HG03280 (cell line): ENCODE measurements at regions not wholly inside any gene's neighbourhood (a gene's known extent, or its start where the extent isn't known, plus 50 kb on each side); places are given as distances from the start of the nearest gene placed in this dataset.
"Not testable (repeated sequence)": the region's sequence is repeated elsewhere in the genome, so short reads cannot be mapped to it uniquely, and the experiment has no call there.

Experiments
- ATAC-seq: cut with Tn5 transposase; IDR thresholded peaks from one replicate; pipeline ENCODE4 v1.9.1; 2021; ENCODE audit warnings: mild to moderate bottlenecking, moderate library complexity; ENCODE audit not compliant: unreplicated experiment

DNA sequence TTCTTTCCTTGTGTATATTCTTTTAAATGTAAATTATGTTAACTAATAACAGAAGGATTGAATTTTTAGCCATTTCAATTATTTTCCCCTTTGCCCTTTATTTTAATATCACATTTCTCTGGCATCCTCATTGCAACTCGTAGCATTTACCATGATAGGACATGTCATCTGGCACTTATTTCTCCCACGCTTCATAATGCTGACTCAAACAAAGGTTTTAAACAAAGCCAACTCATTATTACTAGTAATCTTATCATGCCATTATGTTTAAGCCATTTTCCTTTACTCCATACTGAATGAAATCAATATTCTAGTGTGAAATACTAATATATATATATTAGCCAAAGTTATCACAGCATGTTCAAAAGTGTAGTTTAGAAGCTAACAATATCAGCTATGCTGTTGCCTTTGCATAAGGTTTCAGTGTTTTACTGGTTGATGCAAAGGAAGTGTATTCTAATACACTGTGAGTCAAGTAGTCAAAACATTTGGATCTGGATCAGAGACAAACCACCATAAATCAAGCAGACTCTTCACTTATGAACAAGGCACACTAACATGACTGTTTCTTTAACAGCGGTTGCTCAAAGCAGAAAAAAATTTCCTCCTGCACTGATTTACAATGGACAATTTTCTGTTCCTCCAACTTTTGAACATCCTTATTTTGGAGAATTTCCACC, 281.6 kb downstream of the SLC7A11 start:
- no peak for ATAC-seq

DNA sequence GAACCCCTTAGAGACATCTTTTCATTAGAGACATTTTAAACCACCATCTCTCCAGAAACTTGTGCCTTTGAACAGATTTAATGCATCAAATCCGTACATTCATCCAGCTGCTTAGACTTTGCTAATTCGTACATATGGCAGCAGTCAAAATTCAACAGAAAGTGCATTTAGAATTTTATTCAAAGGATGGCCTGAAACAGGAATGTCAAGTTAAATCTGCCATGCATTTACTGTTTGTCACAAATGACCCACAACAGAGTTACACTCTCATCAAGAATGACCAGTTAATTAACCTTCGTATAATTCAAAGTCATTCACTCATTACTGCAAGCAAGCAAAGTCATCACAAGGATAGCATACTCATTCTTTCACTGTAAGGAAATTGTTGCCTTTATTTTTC, 284.3 kb downstream of the SLC7A11 start:
- no peak for ATAC-seq

DNA sequence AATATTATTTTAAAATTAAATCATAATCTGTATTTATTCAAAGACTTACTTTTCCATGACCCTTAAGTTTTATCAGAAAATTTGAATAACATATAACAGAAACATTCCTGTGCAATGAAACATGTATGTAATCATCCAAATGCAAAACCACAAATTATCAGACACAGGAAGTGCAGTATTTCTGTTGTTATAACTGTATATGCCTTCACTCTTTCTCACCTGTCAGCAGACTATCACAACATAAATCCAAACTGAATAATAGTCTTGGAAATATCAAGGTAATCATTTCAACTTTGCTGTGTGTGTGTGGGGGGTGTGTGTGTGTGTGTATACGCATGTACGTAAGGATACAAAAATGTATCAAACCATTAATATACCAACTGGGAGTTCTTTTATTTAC, 285.9 kb downstream of the SLC7A11 start:
- ATAC-seq: no peak

DNA sequence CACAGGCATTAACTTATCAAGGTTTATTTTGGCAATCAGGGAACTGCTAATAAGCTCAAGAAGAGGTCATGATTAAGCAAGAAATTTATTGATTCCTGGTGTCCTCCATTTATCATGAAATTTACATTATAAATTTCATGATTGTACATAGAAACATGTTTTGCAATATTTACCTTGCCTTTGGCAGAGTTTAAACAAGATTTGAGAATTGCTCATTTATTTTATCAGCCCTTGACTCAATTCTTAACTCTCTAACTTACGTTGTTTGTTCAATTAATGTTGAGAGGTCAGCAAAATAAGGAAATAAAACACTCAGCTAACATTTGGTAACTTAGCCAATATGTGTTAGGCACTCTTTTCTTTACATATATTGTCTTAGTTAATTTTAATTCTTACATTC, 286.6 kb downstream of the SLC7A11 start:
- no peak for ATAC-seq

DNA sequence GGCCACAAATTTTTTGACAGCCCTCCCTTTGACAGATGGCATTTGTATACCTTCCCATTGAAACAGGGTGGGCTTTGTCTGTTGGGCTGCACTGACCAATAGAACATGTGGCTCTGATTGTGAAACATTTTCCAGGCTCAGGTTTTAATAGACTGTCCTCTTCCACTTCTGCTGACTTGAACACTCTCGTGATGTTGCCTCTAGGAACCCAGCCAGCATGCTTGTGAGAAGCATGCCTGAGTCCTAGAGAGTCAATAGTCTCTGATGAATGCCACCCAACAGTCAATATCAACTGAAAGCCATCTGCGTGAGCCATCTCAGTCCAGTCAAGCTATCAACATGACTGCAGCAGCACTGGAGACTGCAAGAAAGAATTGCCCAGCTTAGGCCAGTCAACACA, 290.0 kb downstream of the SLC7A11 start:
- no peak for ATAC-seq

DNA sequence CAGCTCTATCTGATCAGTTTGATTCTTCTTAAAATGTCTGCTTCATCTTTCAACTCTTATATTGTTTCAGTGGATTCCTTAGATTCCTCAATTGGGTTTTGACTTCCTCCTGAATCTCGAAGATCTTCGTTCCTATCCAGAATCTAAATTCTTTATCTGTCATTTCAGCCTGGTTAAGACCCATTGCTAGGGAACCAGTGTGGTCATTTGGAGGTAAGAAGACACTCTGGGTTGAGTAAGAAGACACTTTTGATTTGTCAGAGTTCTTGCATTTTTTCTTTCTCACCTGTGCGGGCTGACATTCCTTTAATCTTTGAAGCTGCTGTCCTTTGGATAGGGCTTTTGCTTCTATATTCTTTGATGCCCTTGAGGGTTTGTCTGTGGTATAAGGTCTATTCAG, 291.9 kb downstream of the SLC7A11 start:
- ATAC-seq: no peak

DNA sequence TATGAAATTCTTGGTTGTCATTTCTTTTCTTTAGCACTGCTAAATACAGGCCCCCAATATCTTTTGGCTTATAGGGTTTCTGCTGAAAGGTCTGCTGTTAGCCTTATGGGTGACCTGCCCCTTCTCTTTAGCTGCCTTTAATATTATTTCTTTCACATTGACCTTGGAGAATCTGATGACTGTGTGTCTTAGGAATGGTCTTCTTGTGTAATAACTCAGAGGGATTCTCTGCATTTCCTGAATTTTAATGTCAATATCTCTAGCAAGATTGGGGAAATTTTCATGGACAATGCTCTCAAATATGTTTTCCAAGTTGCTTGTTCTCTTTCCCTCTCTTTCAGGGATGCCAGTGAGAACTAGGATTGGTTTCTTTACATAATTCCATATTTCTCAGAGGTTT, 292.4 kb downstream of the SLC7A11 start:
- no peak for ATAC-seq

DNA sequence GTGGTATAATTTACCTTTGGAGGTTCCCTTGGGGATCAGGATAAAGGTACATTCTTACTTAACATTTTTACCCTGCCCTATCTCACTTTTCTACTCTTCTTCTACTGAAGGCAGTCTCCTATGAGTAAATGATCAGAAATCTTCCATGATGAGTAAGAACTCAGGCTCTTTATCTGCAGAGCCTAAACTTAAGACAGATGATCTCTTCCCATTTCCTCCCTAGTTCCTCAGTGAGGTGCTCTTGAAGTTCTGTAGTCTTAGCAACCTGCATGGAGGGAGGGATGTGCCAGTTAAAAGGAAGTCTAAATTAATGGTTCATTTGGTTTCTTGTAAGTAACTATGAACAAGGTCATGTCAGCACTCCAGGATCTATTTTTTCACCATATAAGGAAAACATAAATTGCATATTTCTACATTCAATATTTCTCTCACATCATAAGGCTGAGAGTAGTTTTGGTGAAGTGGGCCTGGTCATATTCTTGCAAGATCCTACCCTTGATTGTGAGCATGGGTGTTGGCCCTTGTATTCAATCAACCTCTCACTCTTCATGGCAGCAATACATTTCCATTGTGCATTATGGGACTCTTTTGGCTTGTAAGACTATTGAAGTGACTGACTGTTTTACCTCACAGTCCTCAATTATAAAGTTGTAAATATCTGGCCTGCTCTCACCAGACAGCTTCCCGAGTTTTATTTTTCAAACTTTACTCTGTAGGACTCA, 295.5 kb downstream of the SLC7A11 start:
- ATAC-seq: no peak

DNA sequence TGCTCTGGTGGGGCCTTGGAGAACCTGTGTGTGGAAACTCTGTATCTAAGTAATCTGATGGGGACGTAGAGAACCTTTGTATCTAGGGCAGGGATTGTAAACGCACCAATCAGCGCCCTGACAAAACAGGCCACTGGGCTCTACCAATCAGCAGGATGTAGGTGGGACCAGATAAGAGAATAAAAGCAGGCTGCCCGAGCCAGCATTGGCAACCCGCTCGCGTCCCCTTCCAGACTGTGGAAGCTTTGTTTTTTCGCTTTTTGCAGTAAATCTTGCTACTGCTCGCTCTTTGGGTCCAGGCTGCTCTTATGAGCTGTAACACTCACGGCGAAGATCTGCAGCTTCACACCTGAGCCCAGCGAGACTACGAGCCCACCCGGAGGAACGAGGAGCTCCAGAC, 299.3 kb downstream of the SLC7A11 start:
- ATAC-seq: not testable (repeated sequence)

DNA sequence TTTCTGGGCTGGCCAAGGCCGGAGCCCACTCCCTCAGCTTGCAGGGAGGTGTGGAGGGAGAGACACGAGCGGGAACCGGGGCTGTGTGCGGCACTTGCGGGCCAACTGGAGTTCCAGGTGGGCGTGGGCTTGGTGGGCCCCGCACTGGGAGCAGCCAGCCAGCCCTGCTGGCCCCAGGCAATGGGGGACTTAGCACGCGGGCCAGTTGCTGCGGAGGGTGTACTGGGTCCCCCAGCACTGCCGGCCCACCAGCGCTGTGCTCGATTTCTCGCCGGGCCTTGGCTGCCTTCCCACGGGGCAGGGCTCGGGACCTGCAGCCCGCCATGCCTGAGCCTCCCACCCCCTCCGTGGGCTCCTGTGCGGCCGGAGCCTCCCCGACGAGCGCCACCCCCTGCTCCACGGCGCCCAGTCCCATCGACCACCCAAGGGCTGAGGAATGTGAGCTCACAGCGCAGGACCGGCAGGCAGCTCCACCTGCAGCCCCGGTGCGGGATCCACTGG, 300.1 kb downstream of the SLC7A11 start:
- not testable (repeated sequence) for ATAC-seq

DNA sequence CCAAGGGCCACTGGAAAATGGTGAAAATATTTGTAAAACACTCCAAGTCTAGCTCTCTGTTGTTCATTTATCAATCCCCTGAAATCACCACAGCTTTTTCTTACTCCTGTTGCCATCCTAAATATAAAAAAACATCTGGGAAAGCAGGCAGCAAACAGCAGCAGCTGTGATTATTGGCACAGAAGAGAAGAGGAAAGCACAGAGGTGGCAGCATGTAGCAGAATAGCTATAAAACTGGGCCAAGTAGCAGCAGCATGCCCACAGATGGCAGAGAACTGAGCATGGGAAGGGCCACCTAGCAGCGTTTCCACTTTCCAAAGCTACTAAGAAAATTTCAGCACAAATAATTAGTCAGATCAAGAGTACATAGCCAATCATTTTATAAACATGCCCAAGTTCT, 307.2 kb downstream of the SLC7A11 start:
- no peak for ATAC-seq

DNA sequence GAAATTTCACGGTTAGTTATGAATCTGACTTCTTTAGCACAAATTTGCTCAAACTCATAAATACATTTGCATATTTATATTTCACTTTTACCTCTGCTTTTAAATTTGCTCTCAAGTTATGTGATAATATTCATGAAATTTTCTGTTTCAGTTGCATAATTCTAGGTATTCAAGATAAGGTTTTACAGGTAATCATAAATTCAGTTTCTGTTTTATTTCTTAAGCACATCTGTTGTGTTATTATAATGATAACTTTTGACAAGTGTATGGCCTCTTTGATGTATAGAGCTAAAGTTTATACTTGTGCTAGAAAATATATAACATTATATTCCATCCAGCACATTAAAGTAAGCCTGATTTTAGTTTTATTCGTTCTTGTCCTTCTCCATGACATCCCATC, 308.1 kb downstream of the SLC7A11 start:
- no peak for ATAC-seq

DNA sequence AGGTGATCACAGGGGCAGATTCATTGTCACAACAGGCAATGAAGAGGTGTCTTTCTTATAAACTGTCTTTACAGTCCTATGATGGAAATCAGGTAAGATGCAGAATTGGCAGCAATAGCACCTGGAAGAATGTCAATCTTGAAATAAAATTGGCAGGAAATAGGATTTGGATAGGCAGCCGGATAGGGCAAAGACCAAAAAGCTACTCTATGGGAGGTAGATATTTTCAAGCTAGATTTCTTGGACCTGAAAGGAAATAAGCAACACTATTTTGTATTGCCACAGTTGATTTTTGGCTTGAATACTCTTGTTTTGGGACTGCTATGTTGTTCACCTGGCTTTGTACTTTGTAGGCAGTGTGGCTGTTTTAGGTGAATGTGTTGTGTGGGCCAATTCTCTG, 314.2 kb downstream of the SLC7A11 start:
- no peak for ATAC-seq

DNA sequence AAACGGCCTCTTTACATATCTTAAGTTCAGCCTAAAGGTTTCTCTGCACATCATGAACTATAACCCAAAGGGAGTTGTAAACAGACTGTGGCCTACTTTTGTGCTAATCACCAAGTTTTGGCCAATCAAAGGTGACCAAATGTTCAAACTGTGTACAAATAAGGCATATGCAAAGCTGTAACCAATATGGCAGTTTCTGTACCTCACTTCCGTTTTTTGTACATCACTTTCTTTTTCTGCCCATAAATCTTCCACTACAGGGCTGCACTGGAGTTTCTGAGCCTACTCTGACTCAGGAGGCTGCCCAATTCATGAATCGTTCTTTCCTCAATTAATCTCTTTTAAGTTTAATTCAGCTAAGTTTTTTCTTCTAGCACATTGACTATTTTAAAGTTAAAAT, 318.7 kb downstream of the SLC7A11 start:
- ATAC-seq: peak; percentile 78

DNA sequence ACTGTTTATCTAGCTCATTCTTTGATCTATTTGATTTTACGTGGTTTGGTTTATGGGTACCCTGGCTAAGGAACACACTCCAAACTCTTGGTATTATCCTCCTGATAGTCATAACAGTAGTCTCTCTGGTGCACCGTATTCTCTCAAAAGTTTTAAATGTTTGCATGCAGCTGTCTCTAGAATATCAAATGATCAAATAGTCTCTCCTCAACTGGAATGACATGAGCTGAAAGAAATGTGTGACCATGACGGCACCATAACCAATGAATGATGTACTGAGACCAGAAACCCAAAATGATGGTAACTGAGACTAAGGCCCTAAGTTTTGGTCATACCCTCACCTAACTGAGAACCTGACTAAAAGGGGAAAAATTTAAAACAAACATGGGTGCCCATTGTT, 319.4 kb downstream of the SLC7A11 start:
- no peak for ATAC-seq

DNA sequence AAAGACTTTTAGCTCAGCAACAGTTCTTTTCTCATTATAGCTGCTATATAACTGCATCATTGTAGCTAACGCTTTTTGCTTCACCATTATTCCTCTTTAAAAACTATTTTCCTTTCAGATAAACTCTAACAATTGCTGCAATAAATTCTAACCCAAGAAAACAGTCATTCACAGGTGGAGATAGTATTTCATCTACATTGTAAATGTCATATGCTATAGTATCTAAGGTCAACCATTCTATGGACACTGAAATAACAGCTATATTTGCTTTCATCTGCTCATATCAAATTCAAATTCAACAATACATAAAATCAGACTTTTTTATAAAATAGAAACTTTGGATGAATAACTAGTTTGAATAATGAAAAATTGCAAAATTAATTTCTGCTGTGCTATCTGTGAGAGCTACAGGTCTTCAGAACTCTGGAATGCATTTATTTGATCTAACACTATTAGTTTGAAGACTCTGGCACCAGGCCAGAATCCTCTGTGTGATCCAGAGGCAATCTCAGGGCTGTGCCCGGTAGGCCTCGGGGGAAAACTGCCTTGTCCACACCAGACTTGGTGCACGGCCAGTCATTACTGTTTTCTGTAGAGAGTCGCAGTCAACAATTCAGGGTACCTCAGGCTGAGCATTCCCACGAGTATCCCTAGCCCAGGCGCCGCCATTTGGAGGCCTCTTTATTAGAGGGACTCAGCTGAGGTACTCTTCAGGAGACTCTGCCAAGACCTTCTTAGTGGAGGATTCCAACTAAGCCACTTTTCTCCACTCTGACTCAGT, 332.4 kb downstream of the SLC7A11 start:
- ATAC-seq: no peak

DNA sequence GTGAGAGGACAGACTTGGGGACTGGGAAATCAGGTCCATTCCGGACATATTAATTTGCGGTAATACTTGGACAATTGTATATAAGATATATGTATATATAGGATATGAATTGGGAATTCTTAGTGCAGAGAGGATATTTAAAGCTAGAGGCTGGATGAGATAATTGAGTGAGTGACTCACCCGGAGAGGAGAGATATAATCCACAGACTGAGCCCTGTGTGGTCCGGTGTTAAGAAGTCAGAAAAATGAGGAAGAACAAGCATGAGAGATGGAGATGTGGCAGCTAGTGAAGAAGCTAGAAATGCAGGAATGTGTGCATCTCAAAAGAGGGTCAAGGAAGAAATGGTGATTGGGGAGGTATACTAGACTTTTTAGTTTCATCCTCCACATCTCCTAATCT, 336.2 kb downstream of the SLC7A11 start:
- no peak for ATAC-seq

DNA sequence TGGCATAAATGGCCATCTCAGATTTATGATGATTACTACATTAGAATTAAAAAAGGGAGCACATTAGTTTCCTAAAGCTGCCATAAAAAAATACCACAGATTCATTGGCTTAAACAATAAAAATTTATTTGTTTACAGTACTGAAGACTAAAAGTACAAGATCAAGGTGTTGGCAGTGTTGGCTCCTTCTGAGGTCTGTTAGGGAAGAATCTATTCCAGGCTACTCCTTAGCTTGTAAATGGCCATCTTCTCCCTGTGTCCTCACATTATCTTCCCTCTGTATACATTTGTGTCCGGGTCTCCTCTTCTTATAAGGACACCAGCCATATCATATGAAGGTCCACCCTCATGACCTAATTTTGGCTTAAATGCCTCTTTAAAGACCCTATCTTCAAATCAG, 341.0 kb downstream of the SLC7A11 start:
- ATAC-seq: no peak

DNA sequence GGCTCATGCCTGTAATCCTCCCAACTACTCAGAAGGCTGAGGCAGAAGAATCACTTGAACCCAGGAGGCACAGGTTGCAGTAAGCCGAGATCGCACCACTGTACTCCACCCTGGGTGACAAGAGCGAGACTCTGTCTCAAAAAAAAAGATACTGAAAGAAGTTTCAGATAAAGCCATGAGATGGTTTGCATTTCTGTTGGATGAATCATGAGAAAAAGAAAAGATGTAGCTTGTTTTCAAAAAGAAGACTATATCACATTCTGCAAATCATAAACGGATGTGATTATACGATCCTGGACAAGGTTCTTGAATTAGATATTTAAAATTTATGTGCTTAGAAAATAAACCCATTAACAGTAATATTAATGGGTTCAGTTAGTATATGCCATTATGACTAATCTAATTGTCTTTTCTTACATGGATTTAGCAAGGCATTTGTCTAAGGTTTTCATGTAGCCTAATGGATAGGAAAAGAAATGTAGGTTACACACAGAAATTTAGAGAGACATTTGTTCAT, 345.9 kb downstream of the SLC7A11 start:
- ATAC-seq: no peak

DNA sequence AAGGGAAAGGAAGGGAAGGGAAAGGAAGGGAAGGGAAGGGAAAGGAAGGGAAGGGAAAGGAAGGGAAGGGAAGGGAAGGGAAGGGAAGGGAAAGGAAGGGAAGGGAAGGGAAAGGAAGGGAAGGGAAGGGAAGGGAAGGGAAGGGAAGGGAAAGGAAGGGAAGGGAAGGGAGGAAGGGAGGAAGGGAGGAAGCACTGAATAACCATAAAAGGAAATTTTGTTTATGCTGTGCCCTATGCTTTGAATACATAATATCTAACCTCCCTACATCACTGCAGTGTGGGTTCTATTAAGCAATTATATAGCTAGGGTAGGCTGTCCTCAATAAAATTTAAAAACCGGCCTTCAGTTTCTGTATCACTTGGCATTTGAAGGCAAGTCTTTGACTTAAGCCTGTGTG, 346.6 kb downstream of the SLC7A11 start:
- ATAC-seq: not testable (repeated sequence)

DNA sequence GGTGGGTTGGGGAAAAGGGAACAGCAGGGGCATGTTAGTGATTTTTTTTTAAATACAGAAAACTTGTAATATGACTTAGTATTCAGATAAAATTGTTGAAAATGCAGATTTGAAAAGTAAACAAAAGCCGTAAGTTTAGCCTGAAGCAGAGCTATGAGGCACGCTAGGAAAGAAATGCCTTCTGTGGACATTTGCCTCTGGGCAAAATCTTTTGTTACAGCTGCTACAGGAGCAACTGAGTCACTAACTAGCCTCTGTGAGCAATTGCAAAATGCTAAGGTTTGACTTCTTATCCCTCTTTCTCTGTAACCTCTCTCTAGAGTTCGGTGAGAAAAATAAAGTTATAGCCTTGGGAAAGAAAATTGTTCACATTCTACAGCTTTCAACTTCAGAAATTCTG, 350.0 kb downstream of the SLC7A11 start:
- ATAC-seq: no peak

DNA sequence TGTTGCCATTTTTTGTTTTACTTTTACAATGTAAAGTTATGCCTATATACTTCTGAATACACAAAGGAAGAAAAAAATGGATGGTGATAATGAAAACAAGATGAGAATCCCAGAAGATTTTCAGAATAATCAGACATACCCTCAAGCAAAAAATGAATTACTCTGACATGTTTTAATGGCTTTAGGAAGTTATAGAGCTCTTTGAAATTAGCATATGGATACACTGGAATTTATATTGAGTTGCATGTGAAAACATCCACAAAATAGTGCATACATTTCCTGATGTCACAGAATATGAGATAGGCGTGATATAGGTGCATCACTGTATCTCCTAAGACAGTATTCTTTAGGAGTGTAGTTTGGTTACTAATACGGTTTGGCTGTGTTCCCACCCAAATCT, 351.3 kb downstream of the SLC7A11 start:
- ATAC-seq: no peak
